ENCODE measurements at regions not wholly inside any gene's neighbourhood (a gene's known extent, or its start where the extent isn't known, plus 50 kb on each side); places are given as distances from the start of the nearest gene placed in this dataset.

- TF ChIP-seq EZH2 (IDR thresholded peaks at IDR 0.05) (no peak), POLR2AphosphoS5 (IDR thresholded peaks at IDR 0.05; ENCODE audit: borderline replicate concordance, low read depth, low read length) (no peak)
Measured at GRCh38 chr11:71150859-71151258, 101.5 kb downstream of the SHANK2 start.

Measured in SK-N-MC (cell line).